Stimulated activated CD4-positive, alpha-beta T cell treated with anti-CD3 and anti-CD28 coated beads, TNF-alpha, amount 100 ng/mL, for 48 hours (primary cell): ENCODE measurements at regions not wholly inside any gene's neighbourhood (a gene's known extent, or its start where the extent isn't known, plus 50 kb on each side); places are given as distances from the start of the nearest gene placed in this dataset.
"Not testable (repeated sequence)": the region's sequence is repeated elsewhere in the genome, so short reads cannot be mapped to it uniquely, and the experiment has no call there.

Experiments used
- DNase-seq, 3 donors: peaks; one replicate each; pipeline ENCODE4 v3.0.0-alpha.2; 2020; ENCODE audit warnings: low read depth in 3 of 3

DNA sequence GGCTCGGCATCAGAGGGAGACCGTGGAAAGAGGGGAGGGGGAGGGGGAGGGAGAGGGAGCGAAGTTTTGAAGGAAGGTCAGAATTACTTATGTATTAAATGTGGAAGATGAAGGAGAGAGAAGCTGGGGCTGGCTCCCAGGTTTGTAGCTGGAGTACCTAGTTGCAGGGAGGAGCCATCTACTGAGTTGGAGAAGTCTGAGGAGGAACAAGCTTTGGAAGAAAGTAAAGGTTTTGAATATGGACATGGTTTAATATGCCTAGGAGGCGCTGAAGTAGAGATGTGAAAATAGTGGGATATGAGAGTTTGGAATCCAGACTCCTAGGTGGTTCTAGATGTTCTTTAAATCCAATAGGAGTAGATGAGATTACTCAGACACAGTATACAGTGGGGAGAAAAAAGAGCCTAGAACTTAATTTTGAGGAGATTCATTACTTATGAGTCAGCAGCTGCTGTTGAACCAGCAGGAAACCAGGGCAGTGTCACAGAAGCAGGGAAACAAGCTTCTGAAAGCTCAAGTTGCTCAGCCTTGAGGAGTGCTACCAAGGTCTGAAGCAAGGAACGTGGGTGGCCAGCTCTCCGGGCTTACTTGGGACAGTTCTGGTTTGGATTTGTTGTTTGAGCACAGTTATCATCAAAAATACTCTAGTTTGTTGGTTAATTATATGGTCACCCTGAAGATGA lies 149.3 kb downstream of the UTRN start:
- no peak for DNase-seq

GRCh38 chr6:144435602-144436426 lies 150.7 kb downstream of the UTRN start:
- DNase-seq, result no peak

GRCh38 chr6:144437105-144437504 lies 152.0 kb downstream of the UTRN start:
- DNase-seq, result no peak

DNA sequence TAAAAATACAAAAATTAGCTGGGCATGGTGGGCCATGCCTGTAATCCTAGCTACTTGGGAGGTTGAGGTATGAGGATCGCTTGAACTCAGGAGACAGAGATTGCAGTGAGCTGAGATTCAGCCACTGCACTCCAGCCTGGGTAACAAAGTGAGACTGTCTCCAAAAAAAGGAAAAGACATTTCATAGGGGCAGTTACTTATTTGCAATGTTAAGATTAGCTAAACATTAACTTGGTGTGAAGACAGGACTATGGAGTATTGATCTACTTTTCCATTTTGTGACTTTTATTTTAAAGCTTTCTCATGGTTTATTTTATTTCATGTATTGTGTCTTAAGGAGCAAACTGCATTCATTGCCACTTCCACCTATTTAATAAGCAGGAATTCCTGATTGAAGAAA lies 153.0 kb downstream of the UTRN start:
- no peak for DNase-seq

DNA sequence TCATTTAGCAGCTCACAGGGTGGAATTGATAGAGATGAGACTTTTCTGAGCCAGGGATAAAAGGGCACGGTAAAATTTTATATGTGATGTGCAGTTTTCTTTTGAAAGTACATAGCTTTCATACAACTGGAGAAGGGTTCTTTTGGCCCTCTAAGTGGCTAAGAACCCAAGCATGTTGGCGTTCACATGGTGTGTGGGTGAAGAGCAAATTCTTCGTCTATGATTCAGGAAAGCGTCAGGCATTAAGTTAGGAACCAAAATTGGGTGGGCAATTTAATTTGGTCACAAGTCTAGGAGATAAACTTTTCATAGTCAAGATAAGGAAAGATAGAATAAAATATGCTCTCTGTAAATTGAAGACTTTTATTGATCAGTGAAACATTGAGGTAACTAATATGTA lies 153.9 kb downstream of the UTRN start:
- DNase-seq, result no peak

- not testable (repeated sequence) for DNase-seq
Observed at GRCh38 chr6:144441801-144442200, 156.7 kb downstream of the UTRN start.

- DNase-seq, result no peak
Observed at GRCh38 chr6:144443157-144443556, 158.0 kb downstream of the UTRN start.

GRCh38 chr6:144447472-144447871 lies 162.3 kb downstream of the UTRN start:
- DNase-seq, result no peak

DNA sequence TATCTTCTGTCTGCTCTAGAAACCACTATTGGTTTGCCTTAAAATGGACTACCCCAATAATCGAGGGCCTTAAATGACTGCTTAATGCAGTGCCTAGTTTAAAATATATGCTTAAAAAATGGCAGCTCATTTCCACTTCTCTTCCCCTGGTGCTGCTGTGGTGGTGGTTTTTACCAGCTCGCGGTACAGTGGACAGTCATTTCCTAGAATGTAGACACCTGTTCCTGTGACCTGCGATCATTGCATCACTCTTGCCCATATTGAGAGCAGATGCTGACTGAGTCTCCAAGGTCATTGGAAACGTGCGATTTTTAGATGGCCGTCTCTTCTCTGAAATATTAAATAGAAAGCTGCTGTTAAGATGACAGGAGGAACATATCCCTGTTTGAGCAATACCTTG lies 164.1 kb downstream of the UTRN start:
- no peak for DNase-seq

- no peak for DNase-seq
Observed at GRCh38 chr6:144449911-144450597, 164.9 kb downstream of the UTRN start.

DNA sequence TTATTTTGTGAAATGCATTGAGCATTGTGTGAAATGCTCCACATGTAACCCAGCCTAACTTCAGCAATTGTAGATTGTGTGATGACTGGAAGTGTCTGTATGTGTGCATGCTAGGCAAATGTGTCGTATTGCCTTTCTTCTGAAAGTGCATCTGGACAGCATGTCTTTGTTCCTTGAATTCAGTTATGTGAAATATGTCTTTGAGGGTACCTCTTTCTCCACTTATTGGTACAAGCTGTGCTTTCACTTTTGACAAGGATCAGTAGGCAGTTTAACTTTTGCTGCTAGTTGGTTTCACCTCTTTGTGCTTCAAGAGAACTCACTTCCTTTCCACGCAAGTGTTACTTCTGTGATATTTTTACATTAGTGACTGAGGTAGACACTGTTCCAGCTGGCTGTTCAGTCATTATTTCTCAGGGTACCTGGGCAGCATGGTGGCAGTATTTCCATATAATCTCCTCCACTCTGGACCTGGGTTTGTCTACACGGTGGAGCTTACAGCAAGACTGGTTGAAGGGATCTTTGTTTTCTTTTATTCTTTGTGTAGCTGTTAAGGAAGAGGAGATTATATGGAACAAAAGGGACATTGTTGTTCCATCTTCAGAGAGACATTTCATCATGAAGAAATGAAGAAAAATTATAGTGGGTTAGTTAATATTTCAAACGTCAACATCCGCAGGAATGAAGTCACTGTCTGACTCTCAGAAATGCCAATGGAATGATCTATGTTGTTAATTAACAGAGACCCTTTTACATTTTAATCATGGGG lies 175.4 kb downstream of the UTRN start:
- DNase-seq, result no peak

DNA sequence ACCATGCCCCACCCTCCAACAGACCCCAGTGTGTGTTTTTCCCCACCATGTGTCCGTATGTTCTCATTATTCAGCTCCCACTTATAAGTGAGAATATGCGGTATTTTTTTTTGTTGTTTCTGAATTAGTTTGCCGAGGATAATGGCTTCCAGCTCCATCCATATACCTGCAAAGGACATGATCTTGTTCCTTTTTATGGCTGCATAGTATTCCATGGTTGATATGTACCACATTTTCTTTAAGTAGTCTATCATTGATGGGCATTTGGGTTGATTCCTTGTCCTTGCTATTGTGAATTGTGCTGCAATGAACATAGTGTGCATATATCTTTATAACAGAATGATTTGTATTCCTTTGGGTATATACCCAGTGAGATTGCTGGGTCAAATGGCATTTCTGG lies 176.9 kb downstream of the UTRN start:
- DNase-seq, result no peak

GRCh38 chr6:144466716-144467115 lies 181.6 kb downstream of the UTRN start:
- DNase-seq, result no peak

GRCh38 chr6:144467172-144467762 lies 182.1 kb downstream of the UTRN start:
- DNase-seq, result no peak

GRCh38 chr6:144467921-144468320 lies 182.8 kb downstream of the UTRN start:
- DNase-seq, result no peak

DNA sequence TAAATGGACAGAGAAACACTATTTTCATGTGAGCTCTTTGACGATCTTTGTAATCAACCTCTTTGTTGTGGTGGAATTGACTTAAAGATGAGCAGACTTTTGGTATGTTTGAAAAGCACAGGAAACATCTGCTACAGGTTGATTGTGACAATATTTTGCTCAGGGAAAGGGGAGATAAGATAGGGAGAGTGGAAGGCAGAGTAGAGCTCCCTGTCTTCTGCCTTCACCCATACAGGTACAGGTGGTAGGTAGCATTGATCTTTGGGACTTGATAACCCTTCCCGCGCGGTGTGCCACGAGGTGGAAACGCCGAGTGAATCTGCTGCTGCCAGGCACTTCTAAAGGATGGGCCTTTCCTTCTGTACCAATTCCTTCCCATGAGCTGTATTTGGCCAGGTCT lies 183.6 kb downstream of the UTRN start:
- peak in 1 of 3 donors; percentile 11 for DNase-seq

GRCh38 chr6:144469144-144469575 lies 184.0 kb downstream of the UTRN start:
- DNase-seq, result no peak

- DNase-seq, result not testable (repeated sequence)
Observed at GRCh38 chr6:144470201-144470600, 185.1 kb downstream of the UTRN start.

- no peak for DNase-seq
Observed at GRCh38 chr6:144471986-144472385, 186.9 kb downstream of the UTRN start.

- no peak for DNase-seq
Observed at GRCh38 chr6:144474290-144474689, 189.2 kb downstream of the UTRN start.

- no peak for DNase-seq
Observed at GRCh38 chr6:144474904-144475303, 189.8 kb downstream of the UTRN start.
